ENCODE measurements at regions not wholly inside any gene's neighbourhood (a gene's known extent, or its start where the extent isn't known, plus 50 kb on each side); places are given as distances from the start of the nearest gene placed in this dataset.
"Not testable (repeated sequence)": the region's sequence is repeated elsewhere in the genome, so short reads cannot be mapped to it uniquely, and the experiment has no call there.

GRCh38 chr11:3437441-3437840, 58.5 kb upstream of the ZNF195 start:
- not testable (repeated sequence) for DNase-seq

GRCh38 chr11:3434976-3435375, 56.0 kb upstream of the ZNF195 start:
- DNase-seq: no peak

GRCh38 chr11:3429191-3429590, 50.2 kb upstream of the ZNF195 start:
- not testable (repeated sequence) for DNase-seq
